ENCODE measurements at regions not wholly inside any gene's neighbourhood (a gene's known extent, or its start where the extent isn't known, plus 50 kb on each side); places are given as distances from the start of the nearest gene placed in this dataset.

DNA sequence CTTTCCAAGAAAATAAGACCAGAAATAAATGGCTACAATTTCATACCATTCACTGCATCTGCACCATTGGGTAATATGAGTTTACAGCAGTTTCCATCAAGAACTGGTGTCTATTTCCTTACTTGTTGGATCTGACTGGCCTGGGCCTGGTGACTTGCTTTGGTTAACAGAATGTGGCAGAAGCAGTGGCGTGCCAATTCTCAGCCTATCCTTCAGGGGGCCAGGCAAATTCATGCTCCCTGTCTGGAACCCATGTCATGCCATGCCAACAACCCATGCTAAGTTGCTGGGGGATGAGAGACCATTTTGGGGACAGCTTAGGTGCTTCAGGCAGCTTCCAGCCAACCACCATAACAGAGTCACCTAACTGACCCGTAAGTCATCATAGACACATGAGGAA is 656.7 kb downstream of the SPOCK3 start:
- Histone ChIP-seq H3K79me2 (no peaks in the 10 kb centered on the region), H3K27ac (no peak overlapping the region), H3K9me3 (ENCODE audit: control insufficient read depth, low read length) (no peaks in the 10 kb centered on the region), H3K4me2 (ENCODE audit: low read length) (no peak overlapping the region), H2AFZ (no peak overlapping the region), H3K27me3 (ENCODE audit: control insufficient read depth, insufficient read depth, low read length) (no peaks in the 10 kb centered on the region), H3K36me3 (ENCODE audit: control insufficient read depth, insufficient read depth, low read length) (no peaks in the 10 kb centered on the region), H3K4me3 (ENCODE audit: low read depth, low read length) (no peak overlapping the region), H3K9ac (no peak overlapping the region), H3K4me1 (no peaks in the 10 kb centered on the region)
- TF ChIP-seq, protein P1, sequence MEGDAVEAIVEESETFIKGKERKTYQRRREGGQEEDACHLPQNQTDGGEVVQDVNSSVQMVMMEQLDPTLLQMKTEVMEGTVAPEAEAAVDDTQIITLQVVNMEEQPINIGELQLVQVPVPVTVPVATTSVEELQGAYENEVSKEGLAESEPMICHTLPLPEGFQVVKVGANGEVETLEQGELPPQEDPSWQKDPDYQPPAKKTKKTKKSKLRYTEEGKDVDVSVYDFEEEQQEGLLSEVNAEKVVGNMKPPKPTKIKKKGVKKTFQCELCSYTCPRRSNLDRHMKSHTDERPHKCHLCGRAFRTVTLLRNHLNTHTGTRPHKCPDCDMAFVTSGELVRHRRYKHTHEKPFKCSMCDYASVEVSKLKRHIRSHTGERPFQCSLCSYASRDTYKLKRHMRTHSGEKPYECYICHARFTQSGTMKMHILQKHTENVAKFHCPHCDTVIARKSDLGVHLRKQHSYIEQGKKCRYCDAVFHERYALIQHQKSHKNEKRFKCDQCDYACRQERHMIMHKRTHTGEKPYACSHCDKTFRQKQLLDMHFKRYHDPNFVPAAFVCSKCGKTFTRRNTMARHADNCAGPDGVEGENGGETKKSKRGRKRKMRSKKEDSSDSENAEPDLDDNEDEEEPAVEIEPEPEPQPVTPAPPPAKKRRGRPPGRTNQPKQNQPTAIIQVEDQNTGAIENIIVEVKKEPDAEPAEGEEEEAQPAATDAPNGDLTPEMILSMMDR (IDR thresholded peaks at IDR 0.05): no peak

DNA sequence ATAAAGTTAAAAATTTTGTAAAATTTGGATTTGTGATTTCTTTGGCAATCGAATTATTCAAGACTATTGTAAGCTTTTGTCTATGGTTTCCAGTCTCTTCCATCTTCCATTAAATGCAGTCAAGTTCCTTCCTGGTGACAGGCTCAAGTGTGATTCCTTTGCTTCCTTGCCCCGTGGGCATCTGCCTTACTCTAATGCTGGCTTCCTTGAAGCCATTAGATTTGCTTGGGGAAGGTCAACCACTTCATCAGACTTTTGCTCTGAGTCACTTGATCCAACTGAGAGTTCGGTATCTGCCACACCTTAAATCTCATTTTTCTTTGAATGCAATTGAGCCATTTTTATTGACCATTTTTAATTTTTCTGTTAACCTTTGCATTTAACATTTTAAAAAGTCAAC is 648.8 kb downstream of the SPOCK3 start:
- Histone ChIP-seq H3K36me3 (ENCODE audit: control insufficient read depth, insufficient read depth, low read length) (no peaks in the 10 kb centered on the region), H3K79me2 (no peaks in the 10 kb centered on the region), H3K4me2 (ENCODE audit: low read length) (no peak overlapping the region), H3K27ac (no peak overlapping the region), H3K27me3 (ENCODE audit: control insufficient read depth, insufficient read depth, low read length) (no peaks in the 10 kb centered on the region), H3K9me3 (ENCODE audit: control insufficient read depth, low read length) (no peaks in the 10 kb centered on the region), H2AFZ (no peak overlapping the region), H3K4me1 (no peaks in the 10 kb centered on the region), H3K9ac (no peak overlapping the region), H3K4me3 (ENCODE audit: low read depth, low read length) (no peak overlapping the region)
- TF ChIP-seq, protein P1 (IDR thresholded peaks at IDR 0.05): no peak

DNA sequence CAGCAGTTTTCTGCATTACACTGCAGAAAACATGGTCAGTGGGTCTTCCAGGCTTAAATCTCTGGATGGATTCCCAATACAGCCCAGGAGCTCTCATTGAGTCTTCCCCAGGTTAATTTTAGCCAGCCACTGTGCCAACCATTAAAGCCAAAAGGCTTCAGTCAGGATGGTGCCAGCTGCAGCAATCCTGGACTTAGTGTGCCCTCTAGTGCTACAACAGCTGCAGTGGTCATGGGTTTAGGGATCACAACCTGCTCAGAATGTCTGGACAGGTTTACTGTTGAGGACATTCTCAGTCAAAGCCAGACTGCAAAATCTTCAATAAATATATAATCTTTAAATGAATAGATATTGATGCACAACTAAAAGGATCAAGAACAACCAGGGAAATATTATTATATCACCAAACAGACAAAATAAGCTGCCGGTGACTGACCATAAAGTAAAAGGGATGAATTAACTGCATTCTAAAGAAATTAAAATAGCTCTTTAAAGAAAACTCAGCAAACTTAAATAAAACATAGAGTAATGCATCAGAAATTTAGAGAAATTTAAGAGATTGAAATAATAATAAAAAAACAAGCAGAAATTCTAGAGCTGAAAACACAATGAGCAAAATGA is 639.9 kb downstream of the SPOCK3 start:
- Histone ChIP-seq H3K36me3 (ENCODE audit: control insufficient read depth, insufficient read depth, low read length) (no peaks in the 10 kb centered on the region), H3K27ac (no peak overlapping the region), H3K4me1 (no peaks in the 10 kb centered on the region), H2AFZ (no peak overlapping the region), H3K9ac (no peak overlapping the region), H3K79me2 (no peaks in the 10 kb centered on the region), H3K27me3 (ENCODE audit: control insufficient read depth, insufficient read depth, low read length) (no peaks in the 10 kb centered on the region), H3K9me3 (ENCODE audit: control insufficient read depth, low read length) (no peaks in the 10 kb centered on the region), H3K4me3 (ENCODE audit: low read depth, low read length) (no peak overlapping the region), H3K4me2 (ENCODE audit: low read length) (no peak overlapping the region)
- TF ChIP-seq, protein P1 (IDR thresholded peaks at IDR 0.05): peak; percentile 24

DNA sequence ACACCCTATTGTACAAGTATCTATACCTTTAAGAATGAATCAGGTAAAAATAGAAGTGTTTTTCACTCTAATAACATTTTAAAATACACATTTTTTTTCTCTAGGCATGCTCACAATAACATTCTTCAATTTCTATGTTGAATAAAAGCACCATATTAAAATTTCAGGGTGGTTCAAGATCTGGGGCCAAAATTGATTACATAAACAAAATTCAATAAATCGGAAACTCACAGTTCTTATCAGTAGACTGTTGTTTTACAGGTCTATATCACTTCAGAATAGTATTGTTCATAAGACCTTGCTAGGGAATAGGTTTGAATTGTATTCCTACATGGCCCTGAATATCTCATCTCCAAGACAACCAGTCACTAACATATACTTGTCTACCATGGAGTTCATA is 634.0 kb downstream of the SPOCK3 start:
- H3K4me2 ChIP-seq (ENCODE audit: low read length): no peak overlapping the region
- H3K4me3 ChIP-seq (ENCODE audit: low read depth, low read length): no peak overlapping the region
- H3K4me1 ChIP-seq: no peaks in the 10 kb centered on the region
- H3K79me2 ChIP-seq: no peaks in the 10 kb centered on the region
- H3K9ac ChIP-seq: no peak overlapping the region
- no peaks in the 10 kb centered on the region for H3K27me3 ChIP-seq (ENCODE audit: control insufficient read depth, insufficient read depth, low read length)
- H3K9me3 ChIP-seq (ENCODE audit: control insufficient read depth, low read length): no peaks in the 10 kb centered on the region
- no peak overlapping the region for H3K27ac ChIP-seq
- TF ChIP-seq, protein P1 (IDR thresholded peaks at IDR 0.05): no peak
- no peak overlapping the region for H2AFZ ChIP-seq
- H3K36me3 ChIP-seq (ENCODE audit: control insufficient read depth, insufficient read depth, low read length): no peaks in the 10 kb centered on the region

DNA sequence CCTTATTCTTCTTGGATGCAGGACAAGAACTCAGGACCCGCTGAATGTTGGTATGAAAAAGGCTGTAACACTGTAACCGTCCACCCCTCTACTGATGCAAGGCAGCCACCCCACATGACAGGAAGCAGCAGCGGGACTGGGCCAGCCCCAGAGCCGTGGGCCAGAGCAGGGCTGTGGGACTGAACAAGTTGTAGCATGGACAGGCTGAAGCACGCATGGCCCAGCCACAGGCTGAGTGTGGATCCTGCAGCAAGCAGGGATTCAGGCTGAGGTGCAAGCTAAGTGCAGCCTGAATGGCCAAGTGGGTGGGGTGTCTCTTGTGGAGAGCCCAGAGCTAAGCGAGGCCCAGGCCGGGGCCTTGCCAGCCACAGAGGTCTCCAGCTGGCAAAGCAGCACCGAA is 632.2 kb downstream of the SPOCK3 start:
- Histone ChIP-seq H3K36me3 (ENCODE audit: control insufficient read depth, insufficient read depth, low read length) (no peaks in the 10 kb centered on the region), H3K4me2 (ENCODE audit: low read length) (no peak overlapping the region), H3K9ac (no peak overlapping the region), H3K4me1 (no peaks in the 10 kb centered on the region), H2AFZ (no peak overlapping the region), H3K27me3 (ENCODE audit: control insufficient read depth, insufficient read depth, low read length) (no peaks in the 10 kb centered on the region), H3K79me2 (no peaks in the 10 kb centered on the region), H3K27ac (no peak overlapping the region), H3K9me3 (ENCODE audit: control insufficient read depth, low read length) (no peaks in the 10 kb centered on the region), H3K4me3 (ENCODE audit: low read depth, low read length) (no peak overlapping the region)
- TF ChIP-seq, protein P1 (IDR thresholded peaks at IDR 0.05): no peak

Data from parathyroid adenoma (tissue), 2 donors.